ENCODE measurements at regions not wholly inside any gene's neighbourhood (a gene's known extent, or its start where the extent isn't known, plus 50 kb on each side); places are given as distances from the start of the nearest gene placed in this dataset.

- 72 to 77% methylated on average over 3 of the region's 3 CpGs for WGBS, 2 donors
- H3K27me3 ChIP-seq (ENCODE audit: control insufficient read depth in 3 of 3, insufficient read depth in 3 of 3, low read length in 2 of 3), result no peaks in the 10 kb centered on the region
- H3K27ac ChIP-seq (ENCODE audit: low read depth in 1 of 2, low read length in 1 of 2), result no peak overlapping the region
- no peaks in the 10 kb centered on the region for H3K9me3 ChIP-seq (ENCODE audit: control insufficient read depth in 4 of 4, insufficient read depth in 3 of 4, low read length in 3 of 4)
- no peak overlapping the region for H3K4me3 ChIP-seq
- no peaks in the 10 kb centered on the region for H3K4me1 ChIP-seq (ENCODE audit: control insufficient read depth in 5 of 5, insufficient read depth in 5 of 5, low read length in 5 of 5)
- no peak overlapping the region for H3K9ac ChIP-seq (ENCODE audit: insufficient read depth in 1 of 2, low read length in 2 of 2)
- no peak for ATAC-seq (ENCODE audit: insufficient read depth, low FRiP score)
- no peak for DNase-seq
- TF ChIP-seq CTCF (IDR thresholded peaks at IDR 0.05; ENCODE audit: control extremely low read depth, extremely low read depth), result no peak
- H3K36me3 ChIP-seq (ENCODE audit: control insufficient read depth in 4 of 4, insufficient read depth in 4 of 4, low read length in 4 of 4), result no peaks in the 10 kb centered on the region
Observed at GRCh38 chr3:88936831-88937230, 170.6 kb upstream of the EPHA3 start.

GRCh38 chr3:88940296-88940695 lies 167.1 kb upstream of the EPHA3 start:
- no peaks in the 10 kb centered on the region for H3K27me3 ChIP-seq (ENCODE audit: control insufficient read depth in 3 of 3, insufficient read depth in 3 of 3, low read length in 2 of 3)
- WGBS, 2 donors, result 68 to 90% methylated on average over 2 of the region's 2 CpGs
- TF ChIP-seq CTCF (IDR thresholded peaks at IDR 0.05; ENCODE audit: control extremely low read depth, extremely low read depth), result no peak
- no peaks in the 10 kb centered on the region for H3K36me3 ChIP-seq (ENCODE audit: control insufficient read depth in 4 of 4, insufficient read depth in 4 of 4, low read length in 4 of 4)
- DNase-seq, result no peak
- no peak for ATAC-seq (ENCODE audit: insufficient read depth, low FRiP score)
- no peak overlapping the region for H3K4me3 ChIP-seq
- no peak overlapping the region for H3K9ac ChIP-seq (ENCODE audit: insufficient read depth in 1 of 2, low read length in 2 of 2)
- H3K4me1 ChIP-seq (ENCODE audit: control insufficient read depth in 5 of 5, insufficient read depth in 5 of 5, low read length in 5 of 5), result no peaks in the 10 kb centered on the region
- no peaks in the 10 kb centered on the region for H3K9me3 ChIP-seq (ENCODE audit: control insufficient read depth in 4 of 4, insufficient read depth in 3 of 4, low read length in 3 of 4)
- H3K27ac ChIP-seq (ENCODE audit: low read depth in 1 of 2, low read length in 1 of 2), result no peak overlapping the region

GRCh38 chr3:88947013-88947412 lies 160.4 kb upstream of the EPHA3 start:
- 85 to 94% methylated on average over 2 of the region's 2 CpGs for WGBS, 2 donors
- no peak for TF ChIP-seq CTCF (IDR thresholded peaks at IDR 0.05; ENCODE audit: control extremely low read depth, extremely low read depth)
- Histone ChIP-seq H3K27ac (ENCODE audit: low read depth in 1 of 2, low read length in 1 of 2) (no peak overlapping the region), H3K36me3 (ENCODE audit: control insufficient read depth in 4 of 4, insufficient read depth in 4 of 4, low read length in 4 of 4) (no peaks in the 10 kb centered on the region), H3K9ac (ENCODE audit: insufficient read depth in 1 of 2, low read length in 2 of 2) (no peak overlapping the region), H3K27me3 (ENCODE audit: control insufficient read depth in 3 of 3, insufficient read depth in 3 of 3, low read length in 2 of 3) (no peaks in the 10 kb centered on the region), H3K4me3 (no peak overlapping the region), H3K4me1 (ENCODE audit: control insufficient read depth in 5 of 5, insufficient read depth in 5 of 5, low read length in 5 of 5) (no peaks in the 10 kb centered on the region), H3K9me3 (ENCODE audit: control insufficient read depth in 4 of 4, insufficient read depth in 3 of 4, low read length in 3 of 4) (no peaks in the 10 kb centered on the region)
- no peak for DNase-seq
- ATAC-seq (ENCODE audit: insufficient read depth, low FRiP score), result no peak

GRCh38 chr3:88954853-88955252 lies 152.6 kb upstream of the EPHA3 start:
- WGBS, 2 donors, result 72 to 81% methylated on average over 4 of the region's 4 CpGs
- ATAC-seq (ENCODE audit: insufficient read depth, low FRiP score), result no peak

More at GRCh38 chr3:88954853-88955252, 152.6 kb upstream of the EPHA3 start:
- peaks cover 0 to 4% (median 0%) of the 10 kb centered on the region in 5 donors for H3K4me1 ChIP-seq (ENCODE audit: control insufficient read depth in 5 of 5, insufficient read depth in 5 of 5, low read length in 5 of 5)
- no peak overlapping the region for H3K27ac ChIP-seq (ENCODE audit: low read depth in 1 of 2, low read length in 1 of 2)
- no peak for DNase-seq
- H3K36me3 ChIP-seq (ENCODE audit: control insufficient read depth in 4 of 4, insufficient read depth in 4 of 4, low read length in 4 of 4), result no peaks in the 10 kb centered on the region
- H3K9me3 ChIP-seq (ENCODE audit: control insufficient read depth in 4 of 4, insufficient read depth in 3 of 4, low read length in 3 of 4), result no peaks in the 10 kb centered on the region
- no peak overlapping the region for H3K4me3 ChIP-seq
- no peak overlapping the region for H3K9ac ChIP-seq (ENCODE audit: insufficient read depth in 1 of 2, low read length in 2 of 2)
- H3K27me3 ChIP-seq (ENCODE audit: control insufficient read depth in 3 of 3, insufficient read depth in 3 of 3, low read length in 2 of 3), result no peaks in the 10 kb centered on the region
- no peak for TF ChIP-seq CTCF (IDR thresholded peaks at IDR 0.05; ENCODE audit: control extremely low read depth, extremely low read depth)

Data from lung (tissue), 11 donors.